Thyroid gland (tissue), 4 donors: ENCODE measurements at regions not wholly inside any gene's neighbourhood (a gene's known extent, or its start where the extent isn't known, plus 50 kb on each side); places are given as distances from the start of the nearest gene placed in this dataset.

Experiments used
- POLR2A ChIP-seq, 2 donors: fragments of 450-650 bp; IDR thresholded peaks; one replicate each; pipeline ENCODE4 v1.6.1; 2017; ENCODE audit warnings: antibody characterized with exemption in 2 of 2, mild to moderate bottlenecking in 2 of 2, moderate library complexity in 1 of 2
- TF ChIP-seq, protein P1 (sequence below), 6 experiments: fragments of 200-600 bp in 3 of 6; fragments of 450-650 bp in 3 of 6; sonication (generic) in 3 of 6; IDR thresholded peaks; one replicate each; pipeline ENCODE4 v1.5.1; 2016 to 2019; ENCODE audit warnings: antibody characterized with exemption in 6 of 6, mild to moderate bottlenecking in 2 of 6, inconsistent platforms in 1 of 6, moderate library complexity in 1 of 6

DNA sequence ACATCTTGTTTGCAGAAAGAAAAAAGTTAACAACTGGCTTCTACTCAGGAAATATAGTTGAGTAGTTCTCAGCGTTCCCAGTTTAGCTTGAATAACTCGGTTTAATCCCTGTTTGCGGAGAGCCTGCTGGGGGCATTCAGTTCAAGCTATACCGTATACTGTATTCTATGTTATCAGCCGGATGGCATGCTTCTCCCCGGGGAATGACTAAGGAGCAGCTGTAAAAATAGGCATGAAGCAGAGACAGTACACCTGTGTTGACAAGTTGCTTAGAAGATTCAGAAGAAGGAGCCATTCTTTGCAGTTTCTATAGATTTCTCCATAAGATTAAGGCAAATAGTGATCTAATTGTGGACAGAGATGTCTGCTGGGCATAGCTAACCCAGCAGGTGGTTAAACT, 267.8 kb upstream of the NCAM2 start:
- TF ChIP-seq, protein P1, sequence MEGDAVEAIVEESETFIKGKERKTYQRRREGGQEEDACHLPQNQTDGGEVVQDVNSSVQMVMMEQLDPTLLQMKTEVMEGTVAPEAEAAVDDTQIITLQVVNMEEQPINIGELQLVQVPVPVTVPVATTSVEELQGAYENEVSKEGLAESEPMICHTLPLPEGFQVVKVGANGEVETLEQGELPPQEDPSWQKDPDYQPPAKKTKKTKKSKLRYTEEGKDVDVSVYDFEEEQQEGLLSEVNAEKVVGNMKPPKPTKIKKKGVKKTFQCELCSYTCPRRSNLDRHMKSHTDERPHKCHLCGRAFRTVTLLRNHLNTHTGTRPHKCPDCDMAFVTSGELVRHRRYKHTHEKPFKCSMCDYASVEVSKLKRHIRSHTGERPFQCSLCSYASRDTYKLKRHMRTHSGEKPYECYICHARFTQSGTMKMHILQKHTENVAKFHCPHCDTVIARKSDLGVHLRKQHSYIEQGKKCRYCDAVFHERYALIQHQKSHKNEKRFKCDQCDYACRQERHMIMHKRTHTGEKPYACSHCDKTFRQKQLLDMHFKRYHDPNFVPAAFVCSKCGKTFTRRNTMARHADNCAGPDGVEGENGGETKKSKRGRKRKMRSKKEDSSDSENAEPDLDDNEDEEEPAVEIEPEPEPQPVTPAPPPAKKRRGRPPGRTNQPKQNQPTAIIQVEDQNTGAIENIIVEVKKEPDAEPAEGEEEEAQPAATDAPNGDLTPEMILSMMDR (IDR thresholded peaks at IDR 0.05): no peak
- no peak for TF ChIP-seq POLR2A (IDR thresholded peaks at IDR 0.05)
